ENCODE measurements at regions not wholly inside any gene's neighbourhood (a gene's known extent, or its start where the extent isn't known, plus 50 kb on each side); places are given as distances from the start of the nearest gene placed in this dataset.

GRCh38 chr15:95804484-95804883 is 526.0 kb upstream of the NR2F2 start:
- DNase-seq: no peak
- H3K27me3 ChIP-seq (ENCODE audit: low read length): no peaks in the 10 kb centered on the region
- H3K9ac ChIP-seq (ENCODE audit: low read length): no peak overlapping the region
- H3K79me2 ChIP-seq (ENCODE audit: low read length): no peaks in the 10 kb centered on the region
- no peaks in the 10 kb centered on the region for H3K9me2 ChIP-seq (replicated peaks; ENCODE audit: insufficient read depth, low read length)
- H3K9me3 ChIP-seq (ENCODE audit: low read length): peaks cover 32% of the 10 kb centered on the region
- no peaks in the 10 kb centered on the region for H4K20me1 ChIP-seq (ENCODE audit: insufficient read depth, low read depth, low read length)
- H2AFZ ChIP-seq (ENCODE audit: low read length): no peak overlapping the region
- no peak overlapping the region for H3K4me2 ChIP-seq (ENCODE audit: low read depth, low read length, poor library complexity, severe bottlenecking)
- no peak overlapping the region for H3K4me3 ChIP-seq (ENCODE audit: low read length)
- H3K36me3 ChIP-seq (ENCODE audit: insufficient read depth, low read length): no peaks in the 10 kb centered on the region
- no peak overlapping the region for H3K27ac ChIP-seq (ENCODE audit: low read length)
- no peaks in the 10 kb centered on the region for H3K4me1 ChIP-seq (ENCODE audit: low read length)

GRCh38 chr15:95812491-95812890 is 518.0 kb upstream of the NR2F2 start:
- no peaks in the 10 kb centered on the region for H3K9me2 ChIP-seq (replicated peaks; ENCODE audit: insufficient read depth, low read length)
- H3K9me3 ChIP-seq (ENCODE audit: low read length): peaks cover 22% of the 10 kb centered on the region
- no peaks in the 10 kb centered on the region for H3K27me3 ChIP-seq (ENCODE audit: low read length)
- no peak overlapping the region for H3K4me3 ChIP-seq (ENCODE audit: low read length)
- no peak overlapping the region for H3K9ac ChIP-seq (ENCODE audit: low read length)
- H3K79me2 ChIP-seq (ENCODE audit: low read length): no peaks in the 10 kb centered on the region
- H3K4me1 ChIP-seq (ENCODE audit: low read length): no peaks in the 10 kb centered on the region
- no peaks in the 10 kb centered on the region for H3K36me3 ChIP-seq (ENCODE audit: insufficient read depth, low read length)
- DNase-seq: no peak
- no peak overlapping the region for H2AFZ ChIP-seq (ENCODE audit: low read length)
- H3K4me2 ChIP-seq (ENCODE audit: low read depth, low read length, poor library complexity, severe bottlenecking): no peak overlapping the region
- H4K20me1 ChIP-seq (ENCODE audit: insufficient read depth, low read depth, low read length): no peaks in the 10 kb centered on the region
- H3K27ac ChIP-seq (ENCODE audit: low read length): no peak overlapping the region

GRCh38 chr15:95814908-95815307 is 515.6 kb upstream of the NR2F2 start:
- no peak overlapping the region for H3K27ac ChIP-seq (ENCODE audit: low read length)
- no peaks in the 10 kb centered on the region for H3K9me2 ChIP-seq (replicated peaks; ENCODE audit: insufficient read depth, low read length)
- H3K79me2 ChIP-seq (ENCODE audit: low read length): no peaks in the 10 kb centered on the region
- H2AFZ ChIP-seq (ENCODE audit: low read length): no peak overlapping the region
- no peaks in the 10 kb centered on the region for H3K36me3 ChIP-seq (ENCODE audit: insufficient read depth, low read length)
- peaks cover 33% of the 10 kb centered on the region for H3K9me3 ChIP-seq (ENCODE audit: low read length)
- no peak overlapping the region for H3K9ac ChIP-seq (ENCODE audit: low read length)
- DNase-seq: no peak
- no peaks in the 10 kb centered on the region for H4K20me1 ChIP-seq (ENCODE audit: insufficient read depth, low read depth, low read length)
- H3K4me1 ChIP-seq (ENCODE audit: low read length): no peaks in the 10 kb centered on the region
- no peak overlapping the region for H3K4me2 ChIP-seq (ENCODE audit: low read depth, low read length, poor library complexity, severe bottlenecking)
- no peak overlapping the region for H3K4me3 ChIP-seq (ENCODE audit: low read length)
- H3K27me3 ChIP-seq (ENCODE audit: low read length): no peaks in the 10 kb centered on the region

DNA sequence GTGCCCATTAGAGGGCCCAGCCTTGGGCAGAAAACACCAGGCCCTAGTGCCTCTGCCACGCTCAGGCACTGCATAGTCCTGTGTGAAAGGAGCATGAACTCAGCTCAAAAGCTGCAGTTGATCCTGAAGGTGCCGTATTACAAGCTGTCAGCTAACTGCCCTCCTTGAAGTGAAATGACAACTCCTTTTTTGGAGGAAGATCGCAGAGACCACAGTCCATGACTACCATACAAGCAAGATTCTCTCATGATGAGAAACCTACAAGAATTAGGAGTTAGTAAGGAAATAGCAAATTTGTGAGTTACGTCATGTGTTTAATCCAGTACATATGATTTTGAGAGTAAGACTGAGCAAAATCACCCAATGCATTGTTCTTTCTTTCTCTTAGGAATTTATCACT is 513.9 kb upstream of the NR2F2 start:
- no peaks in the 10 kb centered on the region for H3K9me2 ChIP-seq (replicated peaks; ENCODE audit: insufficient read depth, low read length)
- no peaks in the 10 kb centered on the region for H4K20me1 ChIP-seq (ENCODE audit: insufficient read depth, low read depth, low read length)
- no peak overlapping the region for H3K27ac ChIP-seq (ENCODE audit: low read length)
- no peak overlapping the region for H3K4me2 ChIP-seq (ENCODE audit: low read depth, low read length, poor library complexity, severe bottlenecking)
- no peaks in the 10 kb centered on the region for H3K79me2 ChIP-seq (ENCODE audit: low read length)
- H3K4me3 ChIP-seq (ENCODE audit: low read length): no peak overlapping the region
- H2AFZ ChIP-seq (ENCODE audit: low read length): no peak overlapping the region
- peaks cover 28% of the 10 kb centered on the region for H3K9me3 ChIP-seq (ENCODE audit: low read length)
- no peaks in the 10 kb centered on the region for H3K27me3 ChIP-seq (ENCODE audit: low read length)
- H3K4me1 ChIP-seq (ENCODE audit: low read length): no peaks in the 10 kb centered on the region
- H3K9ac ChIP-seq (ENCODE audit: low read length): no peak overlapping the region
- no peak for DNase-seq
- H3K36me3 ChIP-seq (ENCODE audit: insufficient read depth, low read length): no peaks in the 10 kb centered on the region

- Histone ChIP-seq H3K4me2 (ENCODE audit: low read depth, low read length, poor library complexity, severe bottlenecking) (no peak overlapping the region), H3K9me3 (ENCODE audit: low read length) (peaks cover 24% of the 10 kb centered on the region), H3K27me3 (ENCODE audit: low read length) (no peaks in the 10 kb centered on the region), H3K27ac (ENCODE audit: low read length) (no peak overlapping the region), H3K9me2 (replicated peaks; ENCODE audit: insufficient read depth, low read length) (no peaks in the 10 kb centered on the region), H2AFZ (ENCODE audit: low read length) (no peak overlapping the region), H3K4me1 (ENCODE audit: low read length) (no peaks in the 10 kb centered on the region), H3K79me2 (ENCODE audit: low read length) (no peaks in the 10 kb centered on the region), H3K4me3 (ENCODE audit: low read length) (no peak overlapping the region), H3K9ac (ENCODE audit: low read length) (no peak overlapping the region), H3K36me3 (ENCODE audit: insufficient read depth, low read length) (no peaks in the 10 kb centered on the region), H4K20me1 (ENCODE audit: insufficient read depth, low read depth, low read length) (no peaks in the 10 kb centered on the region)
- no peak for DNase-seq
Observed at GRCh38 chr15:95822961-95823360, 507.5 kb upstream of the NR2F2 start.

- no peak overlapping the region for H3K27ac ChIP-seq (ENCODE audit: low read length)
- no peak overlapping the region for H3K4me3 ChIP-seq (ENCODE audit: low read length)
- no peaks in the 10 kb centered on the region for H3K9me2 ChIP-seq (replicated peaks; ENCODE audit: insufficient read depth, low read length)
- H3K9ac ChIP-seq (ENCODE audit: low read length): no peak overlapping the region
- H3K79me2 ChIP-seq (ENCODE audit: low read length): no peaks in the 10 kb centered on the region
- no peak overlapping the region for H3K4me2 ChIP-seq (ENCODE audit: low read depth, low read length, poor library complexity, severe bottlenecking)
- H2AFZ ChIP-seq (ENCODE audit: low read length): no peak overlapping the region
- no peak for DNase-seq
- no peaks in the 10 kb centered on the region for H3K4me1 ChIP-seq (ENCODE audit: low read length)
- H3K27me3 ChIP-seq (ENCODE audit: low read length): no peaks in the 10 kb centered on the region
- H4K20me1 ChIP-seq (ENCODE audit: insufficient read depth, low read depth, low read length): no peaks in the 10 kb centered on the region
- no peaks in the 10 kb centered on the region for H3K36me3 ChIP-seq (ENCODE audit: insufficient read depth, low read length)
- H3K9me3 ChIP-seq (ENCODE audit: low read length): peaks cover 20% of the 10 kb centered on the region
Observed at GRCh38 chr15:95825208-95825607, 505.3 kb upstream of the NR2F2 start.

DNA sequence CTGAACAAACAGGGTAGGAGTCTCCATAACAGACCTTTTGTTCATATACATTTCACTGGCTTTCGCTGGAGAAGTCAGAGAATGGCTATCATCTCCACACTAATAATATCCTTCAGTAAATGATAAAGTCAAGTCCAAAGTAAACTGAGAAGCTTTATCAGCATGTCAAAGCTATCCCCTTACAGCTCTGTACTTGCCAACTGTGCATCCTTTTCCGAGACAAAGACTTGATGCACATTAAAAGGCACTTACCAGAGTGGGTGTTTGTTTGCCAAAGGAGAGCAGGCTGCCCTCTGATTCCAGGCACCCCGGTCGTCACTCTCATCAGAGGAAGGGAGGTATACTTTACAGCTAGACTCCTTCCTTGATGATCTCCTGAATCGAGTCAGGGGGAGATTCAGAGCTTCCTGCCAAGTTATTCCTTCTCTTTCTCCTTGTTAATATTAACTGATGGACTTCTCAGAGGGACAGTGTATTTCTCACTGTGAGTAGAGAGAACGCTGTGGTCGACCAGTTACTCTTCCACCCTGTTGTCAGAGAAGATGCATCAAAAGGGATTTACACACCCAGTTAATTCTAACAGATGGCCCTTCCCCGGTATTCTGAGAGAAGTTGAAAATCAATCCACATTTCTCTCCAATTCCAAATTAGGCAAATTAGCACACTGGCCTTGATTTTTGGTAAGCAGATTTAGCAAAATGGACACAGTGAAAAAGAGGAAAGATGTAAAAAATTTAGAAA is 504.7 kb upstream of the NR2F2 start:
- Histone ChIP-seq H3K9me3 (ENCODE audit: low read length) (peaks cover 20% of the 10 kb centered on the region), H3K4me3 (ENCODE audit: low read length) (no peak overlapping the region), H3K36me3 (ENCODE audit: insufficient read depth, low read length) (no peaks in the 10 kb centered on the region), H3K4me1 (ENCODE audit: low read length) (no peaks in the 10 kb centered on the region), H3K9me2 (replicated peaks; ENCODE audit: insufficient read depth, low read length) (no peaks in the 10 kb centered on the region), H2AFZ (ENCODE audit: low read length) (no peak overlapping the region), H4K20me1 (ENCODE audit: insufficient read depth, low read depth, low read length) (no peaks in the 10 kb centered on the region), H3K79me2 (ENCODE audit: low read length) (no peaks in the 10 kb centered on the region), H3K4me2 (ENCODE audit: low read depth, low read length, poor library complexity, severe bottlenecking) (no peak overlapping the region), H3K9ac (ENCODE audit: low read length) (no peak overlapping the region), H3K27ac (ENCODE audit: low read length) (no peak overlapping the region), H3K27me3 (ENCODE audit: low read length) (no peaks in the 10 kb centered on the region)
- no peak for DNase-seq

DNA sequence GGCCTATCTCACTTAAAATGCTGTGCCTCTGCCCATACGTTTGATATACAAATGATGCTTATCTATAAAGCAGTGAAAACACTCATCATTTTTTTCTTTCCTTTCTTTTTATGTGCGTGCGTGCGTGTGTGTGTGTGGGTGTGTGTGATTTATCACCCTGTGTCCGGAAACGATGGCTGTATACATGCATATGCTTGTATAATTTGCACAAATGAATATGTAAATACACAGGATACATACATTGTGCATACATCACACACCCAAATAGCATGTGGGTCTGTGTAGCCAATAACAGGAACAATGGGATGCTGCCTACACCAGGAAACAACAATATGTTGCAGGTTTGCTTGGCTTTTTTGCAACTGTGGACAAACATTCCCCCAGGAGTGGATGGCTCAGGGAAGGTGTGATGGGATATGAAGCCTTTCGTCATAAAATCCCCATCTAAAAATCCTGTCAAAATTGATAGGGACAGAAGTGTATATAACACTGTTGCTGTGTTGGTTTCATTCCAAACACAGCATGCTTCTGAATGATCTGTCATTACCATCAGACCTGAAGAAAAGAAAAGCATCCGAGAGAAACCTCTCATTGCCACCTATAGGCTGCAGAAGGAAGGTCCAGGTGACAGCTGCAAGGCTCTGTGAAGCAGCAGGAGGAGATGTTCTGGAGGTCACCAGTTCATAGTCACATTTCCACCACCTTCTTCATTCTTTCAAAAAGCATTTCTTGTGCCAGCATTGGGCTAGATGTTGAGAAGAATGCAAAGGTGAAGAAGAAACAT is 503.9 kb upstream of the NR2F2 start:
- Histone ChIP-seq H3K4me3 (ENCODE audit: low read length) (no peak overlapping the region), H2AFZ (ENCODE audit: low read length) (no peak overlapping the region), H3K79me2 (ENCODE audit: low read length) (no peaks in the 10 kb centered on the region), H4K20me1 (ENCODE audit: insufficient read depth, low read depth, low read length) (no peaks in the 10 kb centered on the region), H3K9me2 (replicated peaks; ENCODE audit: insufficient read depth, low read length) (no peaks in the 10 kb centered on the region), H3K9me3 (ENCODE audit: low read length) (peaks cover 20% of the 10 kb centered on the region), H3K4me2 (ENCODE audit: low read depth, low read length, poor library complexity, severe bottlenecking) (no peak overlapping the region), H3K9ac (ENCODE audit: low read length) (no peak overlapping the region), H3K27me3 (ENCODE audit: low read length) (no peaks in the 10 kb centered on the region), H3K27ac (ENCODE audit: low read length) (no peak overlapping the region), H3K4me1 (ENCODE audit: low read length) (no peaks in the 10 kb centered on the region), H3K36me3 (ENCODE audit: insufficient read depth, low read length) (no peaks in the 10 kb centered on the region)
- no peak for DNase-seq

All from Karpas-422 (cell line).